Ishikawa (cell line): ENCODE measurements at regions not wholly inside any gene's neighbourhood (a gene's known extent, or its start where the extent isn't known, plus 50 kb on each side); places are given as distances from the start of the nearest gene placed in this dataset.

Experiments used
- CEBPB ChIP-seq: IDR thresholded peaks from 2 replicates; pipeline ENCODE4 v1.6.1; 2012
- CREB1 ChIP-seq: IDR thresholded peaks from 2 replicates; pipeline ENCODE4 v1.6.1; 2012; ENCODE audit warnings: low read depth
- EP300 ChIP-seq: IDR thresholded peaks from 2 replicates; pipeline ENCODE4 v1.6.1; 2012; ENCODE audit warnings: borderline replicate concordance
- FOXM1 ChIP-seq: IDR thresholded peaks from 2 replicates; pipeline ENCODE4 v1.6.1; 2012; ENCODE audit warnings: low read depth, borderline replicate concordance
- MAX ChIP-seq: IDR thresholded peaks from 2 replicates; pipeline ENCODE4 v1.6.1; 2012
- NFIC ChIP-seq: IDR thresholded peaks from 2 replicates; pipeline ENCODE4 v1.6.1; 2012
- RAD21 ChIP-seq: IDR thresholded peaks from 2 replicates; pipeline ENCODE4 v1.6.1; 2012; ENCODE audit warnings: low read depth
- TAF1 ChIP-seq: IDR thresholded peaks from 2 replicates; pipeline ENCODE4 v1.6.1; 2012; ENCODE audit warnings: low read depth, mild to moderate bottlenecking
- TCF12 ChIP-seq: IDR thresholded peaks from 2 replicates; pipeline ENCODE4 v1.6.1; 2012; ENCODE audit warnings: low read depth
- TEAD4 ChIP-seq: IDR thresholded peaks from 2 replicates; pipeline ENCODE4 v1.6.1; 2012
- YY1 ChIP-seq: IDR thresholded peaks from 2 replicates; pipeline ENCODE4 v1.6.1; 2012; ENCODE audit warnings: low read depth
- ZBTB7A ChIP-seq: IDR thresholded peaks from 2 replicates; pipeline ENCODE4 v1.6.1; 2012; ENCODE audit warnings: low read depth
- TF ChIP-seq, protein P1 (sequence below): IDR thresholded peaks from 2 replicates; pipeline ENCODE4 v1.6.1; 2012; ENCODE audit warnings: low read depth, mild to moderate bottlenecking

DNA sequence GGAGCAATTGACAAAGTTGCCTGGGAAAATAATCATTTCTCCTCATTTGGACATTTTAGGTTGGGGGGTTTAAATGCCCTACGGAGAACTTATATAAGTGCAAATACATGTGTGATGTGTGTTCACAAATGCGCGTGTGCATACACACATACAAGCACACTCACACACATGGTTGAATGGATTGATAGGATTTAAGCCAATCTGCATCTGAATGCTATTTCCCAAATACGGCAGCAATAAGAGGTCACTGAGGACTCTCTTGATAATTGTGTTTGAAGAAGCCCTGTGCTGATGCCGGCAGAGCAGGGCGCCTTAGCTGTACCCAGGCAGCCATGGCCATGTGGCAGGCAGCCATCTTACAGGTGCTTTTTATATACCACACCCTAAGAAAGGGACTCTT is 165.3 kb upstream of the LEF1 start:
- TF ChIP-seq CEBPB (no peak), RAD21 (no peak), ZBTB7A (no peak), MAX (no peak), EP300 (no peak), YY1 (no peak), TAF1 (no peak), NFIC (no peak), TEAD4 (no peak), CREB1 (no peak), TCF12 (no peak), FOXM1 (no peak)
- TF ChIP-seq, protein P1, sequence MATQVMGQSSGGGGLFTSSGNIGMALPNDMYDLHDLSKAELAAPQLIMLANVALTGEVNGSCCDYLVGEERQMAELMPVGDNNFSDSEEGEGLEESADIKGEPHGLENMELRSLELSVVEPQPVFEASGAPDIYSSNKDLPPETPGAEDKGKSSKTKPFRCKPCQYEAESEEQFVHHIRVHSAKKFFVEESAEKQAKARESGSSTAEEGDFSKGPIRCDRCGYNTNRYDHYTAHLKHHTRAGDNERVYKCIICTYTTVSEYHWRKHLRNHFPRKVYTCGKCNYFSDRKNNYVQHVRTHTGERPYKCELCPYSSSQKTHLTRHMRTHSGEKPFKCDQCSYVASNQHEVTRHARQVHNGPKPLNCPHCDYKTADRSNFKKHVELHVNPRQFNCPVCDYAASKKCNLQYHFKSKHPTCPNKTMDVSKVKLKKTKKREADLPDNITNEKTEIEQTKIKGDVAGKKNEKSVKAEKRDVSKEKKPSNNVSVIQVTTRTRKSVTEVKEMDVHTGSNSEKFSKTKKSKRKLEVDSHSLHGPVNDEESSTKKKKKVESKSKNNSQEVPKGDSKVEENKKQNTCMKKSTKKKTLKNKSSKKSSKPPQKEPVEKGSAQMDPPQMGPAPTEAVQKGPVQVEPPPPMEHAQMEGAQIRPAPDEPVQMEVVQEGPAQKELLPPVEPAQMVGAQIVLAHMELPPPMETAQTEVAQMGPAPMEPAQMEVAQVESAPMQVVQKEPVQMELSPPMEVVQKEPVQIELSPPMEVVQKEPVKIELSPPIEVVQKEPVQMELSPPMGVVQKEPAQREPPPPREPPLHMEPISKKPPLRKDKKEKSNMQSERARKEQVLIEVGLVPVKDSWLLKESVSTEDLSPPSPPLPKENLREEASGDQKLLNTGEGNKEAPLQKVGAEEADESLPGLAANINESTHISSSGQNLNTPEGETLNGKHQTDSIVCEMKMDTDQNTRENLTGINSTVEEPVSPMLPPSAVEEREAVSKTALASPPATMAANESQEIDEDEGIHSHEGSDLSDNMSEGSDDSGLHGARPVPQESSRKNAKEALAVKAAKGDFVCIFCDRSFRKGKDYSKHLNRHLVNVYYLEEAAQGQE = no peak
